ENCODE measurements at regions not wholly inside any gene's neighbourhood (a gene's known extent, or its start where the extent isn't known, plus 50 kb on each side); places are given as distances from the start of the nearest gene placed in this dataset.

DNA sequence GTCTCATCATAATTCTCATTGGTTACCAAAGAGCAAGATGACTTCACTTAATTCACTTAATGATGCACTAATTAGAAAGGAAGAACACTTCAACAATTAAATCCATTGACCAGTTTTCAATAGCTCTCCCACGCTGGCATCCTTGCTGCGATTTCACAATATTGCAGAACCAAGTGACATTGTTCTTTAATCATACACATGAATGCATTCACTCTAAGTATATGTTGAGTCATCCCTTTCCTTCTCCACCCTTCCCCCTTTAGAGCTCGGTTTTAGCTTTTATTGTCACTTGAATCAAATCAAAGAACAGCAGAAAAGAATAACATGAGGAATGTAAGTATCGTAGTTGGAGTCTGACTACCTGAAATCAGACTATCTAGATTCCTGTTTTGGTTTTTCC is 233.6 kb upstream of the FMN2 start:
- Histone ChIP-seq H3K36me3 (no peaks in the 10 kb centered on the region), H3K4me3 (no peak overlapping the region), H3K4me1 (peaks cover 0 to 5% (median 0%) of the 10 kb centered on the region in 4 donors), H3K9me3 (no peaks in the 10 kb centered on the region), H3K27ac (no peak overlapping the region), H3K27me3 (no peaks in the 10 kb centered on the region)
- ATAC-seq (ENCODE audit: low FRiP score in 2 of 2) (no peak), DNase-seq (no peak)
- 56 to 61% methylated on average over 4 of the region's 4 CpGs for WGBS, 2 donors
- no peak for TF ChIP-seq EP300 (IDR thresholded peaks at IDR 0.05)
- TF ChIP-seq, protein P1, sequence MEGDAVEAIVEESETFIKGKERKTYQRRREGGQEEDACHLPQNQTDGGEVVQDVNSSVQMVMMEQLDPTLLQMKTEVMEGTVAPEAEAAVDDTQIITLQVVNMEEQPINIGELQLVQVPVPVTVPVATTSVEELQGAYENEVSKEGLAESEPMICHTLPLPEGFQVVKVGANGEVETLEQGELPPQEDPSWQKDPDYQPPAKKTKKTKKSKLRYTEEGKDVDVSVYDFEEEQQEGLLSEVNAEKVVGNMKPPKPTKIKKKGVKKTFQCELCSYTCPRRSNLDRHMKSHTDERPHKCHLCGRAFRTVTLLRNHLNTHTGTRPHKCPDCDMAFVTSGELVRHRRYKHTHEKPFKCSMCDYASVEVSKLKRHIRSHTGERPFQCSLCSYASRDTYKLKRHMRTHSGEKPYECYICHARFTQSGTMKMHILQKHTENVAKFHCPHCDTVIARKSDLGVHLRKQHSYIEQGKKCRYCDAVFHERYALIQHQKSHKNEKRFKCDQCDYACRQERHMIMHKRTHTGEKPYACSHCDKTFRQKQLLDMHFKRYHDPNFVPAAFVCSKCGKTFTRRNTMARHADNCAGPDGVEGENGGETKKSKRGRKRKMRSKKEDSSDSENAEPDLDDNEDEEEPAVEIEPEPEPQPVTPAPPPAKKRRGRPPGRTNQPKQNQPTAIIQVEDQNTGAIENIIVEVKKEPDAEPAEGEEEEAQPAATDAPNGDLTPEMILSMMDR (IDR thresholded peaks at IDR 0.05): no peak
- no peak for TF ChIP-seq POLR2AphosphoS5 (IDR thresholded peaks at IDR 0.05)
- no peak for TF ChIP-seq POLR2A (IDR thresholded peaks at IDR 0.05)

DNA sequence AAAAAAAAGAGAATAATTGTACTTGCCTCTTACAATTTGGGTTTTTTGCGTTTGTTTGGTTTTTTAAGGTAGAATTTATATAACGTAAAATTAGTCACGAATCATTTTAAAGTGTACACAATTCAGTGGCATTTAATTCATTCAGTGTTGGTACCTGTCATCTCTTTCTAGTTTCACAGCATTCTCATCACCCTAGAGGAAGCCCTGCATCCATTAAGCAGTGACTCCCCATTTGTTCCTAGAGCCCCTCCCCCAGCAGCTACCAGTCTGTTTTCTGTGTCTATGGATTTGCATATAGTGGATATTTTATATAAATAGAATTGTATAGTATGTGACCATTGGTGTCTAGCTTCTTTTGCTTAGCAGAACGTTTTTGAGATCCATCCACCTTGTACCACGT is 233.2 kb upstream of the FMN2 start:
- H3K36me3 ChIP-seq: no peaks in the 10 kb centered on the region
- no peak overlapping the region for H3K4me3 ChIP-seq
- DNase-seq: no peak
- no peak for TF ChIP-seq EP300 (IDR thresholded peaks at IDR 0.05)
- TF ChIP-seq, protein P1 (IDR thresholded peaks at IDR 0.05): no peak
- TF ChIP-seq POLR2A (IDR thresholded peaks at IDR 0.05): no peak
- TF ChIP-seq POLR2AphosphoS5 (IDR thresholded peaks at IDR 0.05): no peak
- ATAC-seq (ENCODE audit: low FRiP score in 2 of 2): no peak
- no peaks in the 10 kb centered on the region for H3K9me3 ChIP-seq
- 90 to 94% methylated on average over 5 of the region's 5 CpGs for WGBS, 2 donors
- H3K27ac ChIP-seq: no peak overlapping the region
- no peaks in the 10 kb centered on the region for H3K27me3 ChIP-seq
- H3K4me1 ChIP-seq: peaks cover 0 to 5% (median 0%) of the 10 kb centered on the region in 4 donors

DNA sequence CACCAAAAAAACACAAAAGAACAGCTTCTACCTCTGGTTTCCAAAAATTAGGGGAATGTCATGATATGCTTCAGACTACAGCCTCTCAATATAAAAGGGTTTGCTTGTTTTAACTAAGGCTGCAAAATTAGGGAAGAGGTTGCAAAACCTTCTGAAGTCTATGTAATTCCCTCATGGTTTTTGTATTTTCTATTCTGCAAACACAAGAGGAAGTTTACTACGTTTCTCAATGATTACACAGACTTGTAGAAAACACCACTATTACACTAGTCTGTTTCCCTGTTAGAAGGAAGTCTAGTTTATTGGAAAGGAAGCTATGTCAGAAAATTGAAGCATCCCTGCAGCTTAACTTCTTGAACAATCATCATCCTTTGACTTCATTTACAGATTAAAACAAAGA is 229.7 kb upstream of the FMN2 start:
- Histone ChIP-seq H3K27me3 (no peaks in the 10 kb centered on the region), H3K9me3 (no peaks in the 10 kb centered on the region), H3K4me1 (peaks cover 0 to 5% (median 0%) of the 10 kb centered on the region in 4 donors), H3K4me3 (no peak overlapping the region), H3K27ac (no peak overlapping the region), H3K36me3 (no peaks in the 10 kb centered on the region)
- ATAC-seq (ENCODE audit: low FRiP score in 2 of 2) (no peak), DNase-seq (no peak)
- 22 to 23% methylated on average over 1 of the region's 1 CpG for WGBS, 2 donors
- no peak for TF ChIP-seq POLR2AphosphoS5 (IDR thresholded peaks at IDR 0.05)
- no peak for TF ChIP-seq POLR2A (IDR thresholded peaks at IDR 0.05)
- no peak for TF ChIP-seq EP300 (IDR thresholded peaks at IDR 0.05)
- TF ChIP-seq, protein P1 (IDR thresholded peaks at IDR 0.05): no peak

DNA sequence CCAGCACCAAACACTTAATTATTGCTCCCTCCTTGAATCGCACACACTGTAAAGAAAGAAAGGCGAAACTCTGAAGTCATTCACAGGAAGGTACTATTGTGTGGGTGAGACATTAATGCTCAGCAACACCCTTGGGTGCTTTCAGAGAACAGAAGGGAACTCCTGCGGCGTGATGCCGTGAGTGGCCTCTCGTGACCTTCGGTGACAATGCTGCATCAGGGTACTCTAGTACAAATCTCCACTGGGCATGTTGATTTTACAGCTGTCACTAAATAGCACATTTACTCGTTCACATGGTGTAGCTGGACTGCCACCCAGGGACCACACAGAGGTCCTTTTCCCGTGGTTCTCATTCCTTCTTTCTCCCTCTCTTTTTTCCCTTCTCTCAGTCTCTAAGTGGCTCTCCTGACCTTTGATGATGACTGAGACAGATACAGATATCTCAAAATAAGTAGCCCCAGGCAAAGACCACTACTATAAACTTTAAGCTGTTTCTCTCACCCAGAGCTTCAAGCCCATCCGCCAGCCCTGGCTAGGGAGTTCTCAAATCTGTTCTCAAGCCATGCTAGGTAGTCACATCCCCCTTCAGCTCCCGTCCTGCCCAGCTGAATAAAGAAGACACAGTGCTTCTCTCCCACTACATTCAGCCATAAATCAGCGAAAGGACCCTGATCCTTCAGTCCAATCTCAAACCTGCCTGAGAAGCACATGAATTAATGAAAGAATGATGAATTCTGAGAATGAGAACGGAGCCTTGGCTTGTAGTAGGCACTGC is 223.4 kb upstream of the FMN2 start:
- Histone ChIP-seq H3K4me3 (no peak overlapping the region), H3K36me3 (no peaks in the 10 kb centered on the region), H3K27ac (no peak overlapping the region), H3K27me3 (no peaks in the 10 kb centered on the region), H3K4me1 (no peaks in the 10 kb centered on the region), H3K9me3 (no peaks in the 10 kb centered on the region)
- ATAC-seq (ENCODE audit: low FRiP score in 2 of 2) (no peak), DNase-seq (no peak)
- TF ChIP-seq EP300 (IDR thresholded peaks at IDR 0.05): no peak
- no peak for TF ChIP-seq POLR2A (IDR thresholded peaks at IDR 0.05)
- TF ChIP-seq, protein P1 (IDR thresholded peaks at IDR 0.05): no peak
- no peak for TF ChIP-seq POLR2AphosphoS5 (IDR thresholded peaks at IDR 0.05)
- 67 to 75% methylated on average over 13 of the region's 13 CpGs for WGBS, 2 donors

DNA sequence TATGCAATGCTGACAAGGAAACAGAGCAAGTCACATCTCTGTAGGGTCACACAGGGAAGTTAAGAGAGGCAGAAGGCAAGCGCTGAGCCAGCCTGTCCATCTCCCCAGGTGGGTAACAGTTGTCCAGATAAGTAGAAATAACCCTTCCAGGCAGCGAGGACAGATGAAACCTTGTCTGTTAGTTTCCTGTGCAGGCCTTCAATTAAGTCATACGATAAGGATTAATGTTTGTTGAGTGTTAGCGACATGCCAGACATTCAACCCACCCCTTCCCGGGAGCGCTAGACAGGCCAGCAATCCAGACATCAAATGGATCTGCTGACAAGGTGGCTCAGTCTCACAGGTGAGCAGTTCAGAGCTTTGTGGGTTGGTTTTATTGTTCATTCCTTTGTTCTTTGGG is 221.5 kb upstream of the FMN2 start:
- Histone ChIP-seq H3K4me3 (no peak overlapping the region), H3K27ac (no peak overlapping the region), H3K9me3 (no peaks in the 10 kb centered on the region), H3K27me3 (no peaks in the 10 kb centered on the region), H3K4me1 (no peaks in the 10 kb centered on the region), H3K36me3 (no peaks in the 10 kb centered on the region)
- ATAC-seq (ENCODE audit: low FRiP score in 2 of 2) (no peak), DNase-seq (no peak)
- no peak for TF ChIP-seq EP300 (IDR thresholded peaks at IDR 0.05)
- TF ChIP-seq POLR2A (IDR thresholded peaks at IDR 0.05): no peak
- TF ChIP-seq POLR2AphosphoS5 (IDR thresholded peaks at IDR 0.05): no peak
- TF ChIP-seq, protein P1 (IDR thresholded peaks at IDR 0.05): no peak
- WGBS, 2 donors: 87 to 91% methylated on average over 6 of the region's 6 CpGs
